GM19025 (cell line): ENCODE measurements at regions not wholly inside any gene's neighbourhood (a gene's known extent, or its start where the extent isn't known, plus 50 kb on each side); places are given as distances from the start of the nearest gene placed in this dataset.

Experiments
- ATAC-seq: cut with Tn5 transposase; IDR thresholded peaks from one replicate; pipeline ENCODE4 v1.9.1; 2021; ENCODE audit warnings: mild to moderate bottlenecking, low read depth, moderate library complexity; ENCODE audit not compliant: unreplicated experiment

- ATAC-seq, result no peak
Measured at GRCh38 chr5:155480731-155481131, 467.2 kb downstream of the KIF4B start.

- ATAC-seq, result no peak
Measured at GRCh38 chr5:155481182-155481581, 467.6 kb downstream of the KIF4B start.

- no peak for ATAC-seq
Measured at GRCh38 chr5:155482428-155482827, 468.9 kb downstream of the KIF4B start.

- ATAC-seq, result no peak
Measured at GRCh38 chr5:155485386-155485785, 471.8 kb downstream of the KIF4B start.

GRCh38 chr5:155489949-155490348, 476.4 kb downstream of the KIF4B start:
- ATAC-seq, result no peak

- ATAC-seq, result no peak
Measured at GRCh38 chr5:155492191-155492590, 478.6 kb downstream of the KIF4B start.

GRCh38 chr5:155504606-155505005, 491.1 kb downstream of the KIF4B start:
- ATAC-seq, result no peak

- ATAC-seq, result no peak
Measured at GRCh38 chr5:155507363-155507762, 493.8 kb downstream of the KIF4B start.

GRCh38 chr5:155508673-155509072, 495.1 kb downstream of the KIF4B start:
- ATAC-seq, result no peak

GRCh38 chr5:155512329-155512728, 498.8 kb downstream of the KIF4B start:
- ATAC-seq, result no peak

- ATAC-seq, result no peak
Measured at GRCh38 chr5:155514105-155514563, 500.6 kb downstream of the KIF4B start.

GRCh38 chr5:155522540-155522939, 509.0 kb downstream of the KIF4B start:
- no peak for ATAC-seq

- no peak for ATAC-seq
Measured at GRCh38 chr5:155529362-155529761, 515.8 kb downstream of the KIF4B start.

GRCh38 chr5:155530046-155530445, 516.5 kb downstream of the KIF4B start:
- no peak for ATAC-seq

GRCh38 chr5:155532621-155533311, 519.2 kb downstream of the KIF4B start:
- no peak for ATAC-seq

GRCh38 chr5:155540000-155540595, 526.5 kb downstream of the KIF4B start:
- no peak for ATAC-seq

- ATAC-seq, result no peak
Measured at GRCh38 chr5:155546075-155546474, 532.5 kb downstream of the KIF4B start.

GRCh38 chr5:155554500-155554899, 540.9 kb downstream of the KIF4B start:
- no peak for ATAC-seq

- no peak for ATAC-seq
Measured at GRCh38 chr5:155556222-155556621, 542.7 kb downstream of the KIF4B start.

- no peak for ATAC-seq
Measured at GRCh38 chr5:155556700-155557099, 543.1 kb downstream of the KIF4B start.

- ATAC-seq, result no peak
Measured at GRCh38 chr5:155562158-155562557, 548.6 kb downstream of the KIF4B start.

- ATAC-seq, result no peak
Measured at GRCh38 chr5:155564541-155564940, 551.0 kb downstream of the KIF4B start.
